Panc1 (cell line): ENCODE measurements at regions not wholly inside any gene's neighbourhood (a gene's known extent, or its start where the extent isn't known, plus 50 kb on each side); places are given as distances from the start of the nearest gene placed in this dataset.

Experiments
- ATAC-seq: fragments of 200-7000 bp; cut with Tn5 transposase; 2 replicates; pipeline ENCODE4 v1.9.1; 2020; ENCODE audit warnings: mild to moderate bottlenecking, moderate library complexity
- BruUV-seq: library from RNA; stranded (reverse); fragments of 400-500 nt; replicated peaks from 2 replicates; lab custom pipeline; 2021; lab: Mats Ljungman, UMichigan
- CTCF ChIA-PET: fragments of 300-600 bp; sonication (Branson Sonifier 250); formaldehyde crosslinking; loops from one replicate; lab custom pipeline; 2022; ENCODE audit warnings: antibody characterized with exemption; lab: Charles Lee
- POLR2A ChIA-PET: fragments of 300-600 bp; sonication (Branson Sonifier 250); formaldehyde crosslinking; loops from one replicate; lab custom pipeline; 2022; ENCODE audit warnings: antibody characterized with exemption; lab: Charles Lee
- DNase-seq: peaks from one replicate; pipeline ENCODE4 v3.0.0-alpha.2; 2010; ENCODE audit warnings: low read depth, low spot score
- H3K27ac ChIP-seq: 2 replicates; pipeline ENCODE4 v1.5.1; 2011; ENCODE audit warnings: mild to moderate bottlenecking, low read length, inconsistent platforms
- H3K27me3 ChIP-seq: fragments of 200-500 bp; sonication (Bioruptor generic); 2 replicates; pipeline ENCODE4 v1.6.0; 2014; ENCODE audit warnings: low read length, inconsistent platforms; ENCODE audit not compliant: control insufficient read depth, insufficient read depth
- H3K36me3 ChIP-seq: fragments of 200-500 bp; sonication (Bioruptor generic); 2 replicates; pipeline ENCODE4 v1.5.1; 2014; ENCODE audit warnings: inconsistent platforms, mild to moderate bottlenecking, low read length, moderate library complexity; ENCODE audit not compliant: control insufficient read depth, insufficient read depth
- H3K4me1 ChIP-seq: 2 replicates; pipeline ENCODE4 v1.5.1; 2011; ENCODE audit warnings: inconsistent platforms, mild to moderate bottlenecking, low read length, moderate library complexity; ENCODE audit not compliant: control insufficient read depth, insufficient read depth
- H3K4me3 ChIP-seq, 2 experiments: 2 replicates each; pipeline ENCODE4 v1.5.1; 2011 to 2012; ENCODE audit warnings: low read depth in 2 of 2, low read length in 2 of 2, mild to moderate bottlenecking in 2 of 2, inconsistent platforms in 1 of 2, moderate library complexity in 1 of 2
- H3K9me3 ChIP-seq: fragments of 200-500 bp; sonication (Bioruptor generic); 2 replicates; pipeline ENCODE4 v1.5.1; 2014; ENCODE audit warnings: low read depth, mild to moderate bottlenecking, inconsistent platforms, low read length, moderate library complexity; ENCODE audit not compliant: control insufficient read depth, insufficient read depth
- POLR2AphosphoS5 ChIP-seq: IDR thresholded peaks from 2 replicates; pipeline ENCODE4 v1.6.1; 2012; ENCODE audit warnings: mild to moderate bottlenecking, low read depth, low read length, moderate library complexity
- SIN3A ChIP-seq: IDR thresholded peaks from 2 replicates; pipeline ENCODE4 v1.6.1; 2012; ENCODE audit warnings: low read depth, mild to moderate bottlenecking, low read length, moderate library complexity, borderline replicate concordance; ENCODE audit not compliant: insufficient read depth
- TCF7L2 ChIP-seq: IDR thresholded peaks from 2 replicates; pipeline ENCODE4 v1.6.1; 2011; ENCODE audit warnings: mild to moderate bottlenecking, low read depth, low read length, inconsistent platforms
- in situ Hi-C: cut with HindIII; loops from 2 replicates; pipeline ENCODE4 v1.10.0; 2016; ENCODE audit warnings: low sequenced_read_pairs, low pct_unique_long_range_greater_than_20kb
- intact Hi-C: fragments of 100-400 bp; cut with micrococcal nuclease; formaldehyde crosslinking; loops from one replicate; pipeline ENCODE4 v1.10.0; 2022; ENCODE audit not compliant: unreplicated experiment
- TF ChIP-seq, protein P1 (sequence below), 2 experiments: IDR thresholded peaks; 2 replicates each; pipeline ENCODE4 v1.6.1; 2011 to 2012; ENCODE audit warnings: low read depth in 2 of 2, control low read depth in 1 of 2, low read length in 1 of 2, mild to moderate bottlenecking in 1 of 2, moderate library complexity in 1 of 2; ENCODE audit not compliant: insufficient read depth in 1 of 2
- TF ChIP-seq, protein P2 (sequence below): fragments of 450-650 bp; IDR thresholded peaks from 2 replicates; pipeline ENCODE4 v1.5.1; 2017; ENCODE audit warnings: mild to moderate bottlenecking

DNA sequence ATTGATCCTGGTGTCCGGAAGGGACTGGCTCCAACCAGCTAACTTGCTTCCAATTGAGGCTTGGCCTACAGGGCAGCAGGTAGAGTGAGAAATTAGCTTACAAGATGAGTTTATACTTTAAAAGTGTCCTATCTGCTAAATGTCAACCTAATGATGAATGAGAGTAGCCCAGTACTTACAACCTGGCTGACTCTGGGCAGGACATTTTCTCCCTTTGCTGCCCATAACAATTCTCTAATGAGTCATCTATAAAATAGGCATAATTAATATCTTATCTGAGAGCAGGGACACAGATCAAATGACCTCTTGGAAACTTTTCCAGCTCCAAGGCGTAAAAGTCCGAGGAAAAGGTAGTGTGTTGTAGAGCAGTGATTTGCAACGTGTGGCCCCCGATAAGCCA is 398.4 kb upstream of the BOD1L1 start:
- ATAC-seq: no peak
- H3K4me3 ChIP-seq: no peak overlapping the region
- no peaks in the 10 kb centered on the region for H3K27me3 ChIP-seq
- no peaks in the 10 kb centered on the region for H3K9me3 ChIP-seq
- TF ChIP-seq POLR2AphosphoS5 (no peak), SIN3A (no peak), TCF7L2 (no peak)
- TF ChIP-seq, protein P1, sequence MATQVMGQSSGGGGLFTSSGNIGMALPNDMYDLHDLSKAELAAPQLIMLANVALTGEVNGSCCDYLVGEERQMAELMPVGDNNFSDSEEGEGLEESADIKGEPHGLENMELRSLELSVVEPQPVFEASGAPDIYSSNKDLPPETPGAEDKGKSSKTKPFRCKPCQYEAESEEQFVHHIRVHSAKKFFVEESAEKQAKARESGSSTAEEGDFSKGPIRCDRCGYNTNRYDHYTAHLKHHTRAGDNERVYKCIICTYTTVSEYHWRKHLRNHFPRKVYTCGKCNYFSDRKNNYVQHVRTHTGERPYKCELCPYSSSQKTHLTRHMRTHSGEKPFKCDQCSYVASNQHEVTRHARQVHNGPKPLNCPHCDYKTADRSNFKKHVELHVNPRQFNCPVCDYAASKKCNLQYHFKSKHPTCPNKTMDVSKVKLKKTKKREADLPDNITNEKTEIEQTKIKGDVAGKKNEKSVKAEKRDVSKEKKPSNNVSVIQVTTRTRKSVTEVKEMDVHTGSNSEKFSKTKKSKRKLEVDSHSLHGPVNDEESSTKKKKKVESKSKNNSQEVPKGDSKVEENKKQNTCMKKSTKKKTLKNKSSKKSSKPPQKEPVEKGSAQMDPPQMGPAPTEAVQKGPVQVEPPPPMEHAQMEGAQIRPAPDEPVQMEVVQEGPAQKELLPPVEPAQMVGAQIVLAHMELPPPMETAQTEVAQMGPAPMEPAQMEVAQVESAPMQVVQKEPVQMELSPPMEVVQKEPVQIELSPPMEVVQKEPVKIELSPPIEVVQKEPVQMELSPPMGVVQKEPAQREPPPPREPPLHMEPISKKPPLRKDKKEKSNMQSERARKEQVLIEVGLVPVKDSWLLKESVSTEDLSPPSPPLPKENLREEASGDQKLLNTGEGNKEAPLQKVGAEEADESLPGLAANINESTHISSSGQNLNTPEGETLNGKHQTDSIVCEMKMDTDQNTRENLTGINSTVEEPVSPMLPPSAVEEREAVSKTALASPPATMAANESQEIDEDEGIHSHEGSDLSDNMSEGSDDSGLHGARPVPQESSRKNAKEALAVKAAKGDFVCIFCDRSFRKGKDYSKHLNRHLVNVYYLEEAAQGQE (IDR thresholded peaks at IDR 0.05; ENCODE audit: insufficient read depth in 1 of 2, low read depth in 2 of 2, low read length in 1 of 2): no peak
- TF ChIP-seq, protein P2, sequence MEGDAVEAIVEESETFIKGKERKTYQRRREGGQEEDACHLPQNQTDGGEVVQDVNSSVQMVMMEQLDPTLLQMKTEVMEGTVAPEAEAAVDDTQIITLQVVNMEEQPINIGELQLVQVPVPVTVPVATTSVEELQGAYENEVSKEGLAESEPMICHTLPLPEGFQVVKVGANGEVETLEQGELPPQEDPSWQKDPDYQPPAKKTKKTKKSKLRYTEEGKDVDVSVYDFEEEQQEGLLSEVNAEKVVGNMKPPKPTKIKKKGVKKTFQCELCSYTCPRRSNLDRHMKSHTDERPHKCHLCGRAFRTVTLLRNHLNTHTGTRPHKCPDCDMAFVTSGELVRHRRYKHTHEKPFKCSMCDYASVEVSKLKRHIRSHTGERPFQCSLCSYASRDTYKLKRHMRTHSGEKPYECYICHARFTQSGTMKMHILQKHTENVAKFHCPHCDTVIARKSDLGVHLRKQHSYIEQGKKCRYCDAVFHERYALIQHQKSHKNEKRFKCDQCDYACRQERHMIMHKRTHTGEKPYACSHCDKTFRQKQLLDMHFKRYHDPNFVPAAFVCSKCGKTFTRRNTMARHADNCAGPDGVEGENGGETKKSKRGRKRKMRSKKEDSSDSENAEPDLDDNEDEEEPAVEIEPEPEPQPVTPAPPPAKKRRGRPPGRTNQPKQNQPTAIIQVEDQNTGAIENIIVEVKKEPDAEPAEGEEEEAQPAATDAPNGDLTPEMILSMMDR: no peak
- DNase-seq: no peak
- H3K27ac ChIP-seq: no peak overlapping the region
- POLR2A ChIA-PET: no interaction called here
- H3K4me1 ChIP-seq: no peaks in the 10 kb centered on the region
- intact Hi-C loops: no loop called here
- CTCF ChIA-PET: no interaction called here
- H3K36me3 ChIP-seq: no peaks in the 10 kb centered on the region
- in situ Hi-C loops: no loop called here
- BruUV-seq: no TSS peak

DNA sequence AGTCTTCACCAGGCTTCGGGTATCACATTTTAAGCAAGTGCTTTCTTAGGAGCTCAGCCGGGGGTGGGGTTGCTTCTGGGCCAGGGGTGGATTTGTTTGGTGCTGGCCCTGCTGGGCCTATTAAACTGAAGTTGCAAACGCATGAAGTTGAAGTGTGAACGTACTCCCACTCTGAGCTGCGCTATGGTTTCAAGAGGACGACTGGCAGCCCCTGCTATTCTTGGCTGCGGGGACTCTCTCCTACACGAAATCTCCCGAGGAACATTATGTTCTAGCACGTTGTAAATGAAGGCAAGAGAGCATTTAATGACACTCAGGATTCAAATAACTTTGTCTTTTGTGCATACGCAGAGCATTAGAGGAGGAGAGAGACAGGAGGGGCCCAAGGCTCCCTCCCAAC is 401.3 kb upstream of the BOD1L1 start:
- DNase-seq (no peak), ATAC-seq (no peak)
- Histone ChIP-seq H3K27ac (no peak overlapping the region), H3K27me3 (no peaks in the 10 kb centered on the region), H3K4me1 (no peaks in the 10 kb centered on the region), H3K9me3 (no peaks in the 10 kb centered on the region), H3K4me3 (no peak overlapping the region), H3K36me3 (no peaks in the 10 kb centered on the region)
- ChIA-PET CTCF (no interaction called here), POLR2A (no interaction called here)
- BruUV-seq: no TSS peak
- in situ Hi-C loops (no loop called here), intact Hi-C loops (no loop called here)
- TF ChIP-seq SIN3A (no peak), POLR2AphosphoS5 (no peak), TCF7L2 (no peak)

DNA sequence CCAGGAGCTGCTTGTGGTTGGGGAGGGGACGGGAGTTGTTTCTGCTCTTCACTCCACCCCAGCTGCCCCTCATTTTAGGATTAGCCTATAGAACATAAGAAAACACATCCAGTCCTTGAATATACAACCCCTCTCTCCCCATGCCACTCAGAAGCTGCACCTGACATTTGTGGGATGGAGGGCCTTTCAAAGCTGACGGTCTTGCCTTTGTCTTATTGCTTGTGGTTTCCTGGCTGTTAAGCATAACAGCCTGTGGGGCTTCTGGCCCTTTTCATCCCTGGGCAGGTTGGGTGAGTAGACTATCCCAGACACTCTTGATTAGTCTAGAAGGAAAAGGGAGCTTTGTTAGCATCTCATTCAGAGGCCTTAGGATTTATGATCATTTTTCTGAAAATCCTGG is 407.6 kb upstream of the BOD1L1 start:
- in situ Hi-C loops: no loop called here
- intact Hi-C loops: no loop called here
- POLR2A ChIA-PET: no interaction called here
- CTCF ChIA-PET: no interaction called here
- H3K27me3 ChIP-seq: no peaks in the 10 kb centered on the region
- DNase-seq (no peak), ATAC-seq (no peak)
- H3K4me3 ChIP-seq: no peak overlapping the region
- no peak for TF ChIP-seq SIN3A
- TF ChIP-seq TCF7L2: no peak
- TF ChIP-seq POLR2AphosphoS5: no peak
- TF ChIP-seq, protein P2: no peak
- TF ChIP-seq, protein P1 (IDR thresholded peaks at IDR 0.05; ENCODE audit: insufficient read depth in 1 of 2, low read depth in 2 of 2, low read length in 1 of 2): no peak
- no peaks in the 10 kb centered on the region for H3K4me1 ChIP-seq
- no peaks in the 10 kb centered on the region for H3K9me3 ChIP-seq
- H3K27ac ChIP-seq: no peak overlapping the region
- no TSS peak for BruUV-seq
- no peaks in the 10 kb centered on the region for H3K36me3 ChIP-seq
